GM12878 (cell line): ENCODE measurements at regions not wholly inside any gene's neighbourhood (a gene's known extent, or its start where the extent isn't known, plus 50 kb on each side); places are given as distances from the start of the nearest gene placed in this dataset.

Source experiments
- ATAC-seq: fragments of 200-7000 bp; cut with Tn5 transposase; 3 replicates; pipeline ENCODE4 v1.9.1; 2020; ENCODE audit warnings: mild to moderate bottlenecking, moderate library complexity
- BruUV-seq: library from RNA; stranded (reverse); fragments of 400-500 nt; replicated peaks from 2 replicates; lab custom pipeline; 2021; lab: Mats Ljungman, UMichigan
- CTCF ChIA-PET: fragments of 300-600 bp; sonication (Branson Sonifier 250); formaldehyde crosslinking; extraction: SDS; loops from one replicate; lab custom pipeline; 2021; ENCODE audit warnings: inconsistent platforms; lab: Yijun Ruan, JAX
- POLR2A ChIA-PET: fragments of 350-600 bp; formaldehyde crosslinking; extraction: SDS; loops from one replicate; lab custom pipeline; 2021; ENCODE audit warnings: inconsistent platforms; lab: Charles Lee
- RAD21 ChIA-PET: fragments of 300-600 bp; sonication (Branson Sonifier 250); formaldehyde crosslinking; loops from one replicate; lab custom pipeline; 2023; ENCODE audit warnings: antibody characterized with exemption; ENCODE audit not compliant: unreplicated experiment; lab: Charles Lee
- SMC1A ChIA-PET: fragments of 300-600 bp; sonication (Branson Sonifier 250); formaldehyde crosslinking; loops from one replicate; lab custom pipeline; 2023; ENCODE audit not compliant: unreplicated experiment, uncharacterized antibody; lab: Charles Lee
- DNase-seq: peaks from one replicate; pipeline ENCODE4 v3.0.0-alpha.2; 2011; ENCODE audit warnings: low read depth, low spot score
- FAIRE-seq: peaks from 3 replicates; lab custom pipeline; 2011; peaks lifted over from hg19 to GRCh38; lab: Jason Lieb, UNC
- H2AFZ ChIP-seq: 2 replicates; pipeline ENCODE4 v1.6.0; 2011; ENCODE audit warnings: low read depth, low read length, control low read depth; ENCODE audit not compliant: control insufficient read depth
- H3K27ac ChIP-seq: 2 replicates; pipeline ENCODE4 v1.5.1; 2011; ENCODE audit warnings: control low read depth; ENCODE audit not compliant: control insufficient read depth, insufficient read depth
- H3K27me3 ChIP-seq, 2 experiments: replicated peaks in 1 of 2; 2 replicates each; pipeline versions ENCODE4 v1.6.0 to v1.6.1; 2011; ENCODE audit warnings: low read length in 1 of 2; ENCODE audit not compliant: control insufficient read depth in 2 of 2, insufficient read depth in 2 of 2
- H3K36me3 ChIP-seq, 2 experiments: 2 replicates each; pipeline ENCODE4 v1.5.1; 2011; ENCODE audit warnings: low read length in 1 of 2; ENCODE audit not compliant: control insufficient read depth in 2 of 2, insufficient read depth in 2 of 2
- H3K4me1 ChIP-seq: 2 replicates; pipeline ENCODE4 v1.6.1; 2011; ENCODE audit warnings: mild to moderate bottlenecking, low read length, moderate library complexity, mixed read lengths; ENCODE audit not compliant: control insufficient read depth, insufficient read depth
- H3K4me2 ChIP-seq: 2 replicates; pipeline ENCODE4 v1.6.0; 2011; ENCODE audit warnings: control low read depth; ENCODE audit not compliant: control insufficient read depth, insufficient read depth
- H3K4me3 ChIP-seq: fragments of 200-600 bp; sonication (generic); 2 replicates; pipeline ENCODE4 v1.5.1; 2016
- H3K79me2 ChIP-seq: 2 replicates; pipeline ENCODE4 v1.6.0; 2011; ENCODE audit warnings: low read length; ENCODE audit not compliant: control insufficient read depth, insufficient read depth
- H3K9ac ChIP-seq: 2 replicates; pipeline ENCODE4 v1.8.0; 2011; ENCODE audit warnings: low read length, control low read depth, mixed read lengths; ENCODE audit not compliant: control insufficient read depth, insufficient read depth
- H3K9me3 ChIP-seq: replicated peaks from 3 replicates; pipeline ENCODE4 v1.5.1; 2011; ENCODE audit warnings: mild to moderate bottlenecking, low read length; ENCODE audit not compliant: control insufficient read depth, insufficient read depth
- H4K20me1 ChIP-seq: 2 replicates; pipeline ENCODE4 v1.6.0; 2011; ENCODE audit not compliant: control insufficient read depth, insufficient read depth
- BACH1 ChIP-seq: fragments of 450-650 bp; IDR thresholded peaks from 2 replicates; pipeline ENCODE4 v1.6.1; 2017; ENCODE audit warnings: mild to moderate bottlenecking, borderline replicate concordance
- CBX3 ChIP-seq: fragments of 200-600 bp; sonication (generic); IDR thresholded peaks from 2 replicates; pipeline ENCODE4 v1.6.1; 2016; ENCODE audit warnings: low read depth, borderline replicate concordance
- DPF2 ChIP-seq: fragments of 450-650 bp; IDR thresholded peaks from 2 replicates; pipeline ENCODE4 v1.6.1; 2017; ENCODE audit warnings: mild to moderate bottlenecking
- EP300 ChIP-seq, 2 experiments: fragments of 150-350 bp in 1 of 2; IDR thresholded peaks; 2 replicates each; pipeline ENCODE4 v1.6.1; 2011 to 2012; ENCODE audit warnings: low read depth in 2 of 2, low read length in 2 of 2, borderline replicate concordance in 1 of 2, improper control_type of control experiment in 1 of 2, inconsistent platforms in 1 of 2; ENCODE audit not compliant: control insufficient read depth in 1 of 2
- ETV6 ChIP-seq, 2 experiments: fragments of 450-650 bp in 1 of 2; IDR thresholded peaks in 1 of 2; conservative IDR thresholded peaks in 1 of 2; 2 replicates each; pipeline ENCODE4 v1.6.1; 2014; ENCODE audit warnings: antibody characterized with exemption in 1 of 2, borderline replicate concordance in 1 of 2, low read depth in 1 of 2, mild to moderate bottlenecking in 1 of 2, moderate library complexity in 1 of 2
- FOXK2 ChIP-seq: fragments of 450-650 bp; IDR thresholded peaks from 2 replicates; pipeline ENCODE4 v1.6.1; 2017; ENCODE audit warnings: mild to moderate bottlenecking, moderate library complexity
- MEF2B ChIP-seq: fragments of 450-650 bp; IDR thresholded peaks from 2 replicates; pipeline ENCODE4 v1.6.1; 2018; ENCODE audit warnings: mild to moderate bottlenecking, moderate library complexity; ENCODE audit not compliant: partially characterized antibody, poor library complexity, severe bottlenecking
- MYB ChIP-seq: fragments of 150-350 bp; IDR thresholded peaks from 2 replicates; pipeline ENCODE4 v1.6.1; 2014; ENCODE audit warnings: mild to moderate bottlenecking, low read depth, low read length, borderline replicate concordance
- NFIC ChIP-seq: IDR thresholded peaks from 2 replicates; pipeline ENCODE4 v1.6.1; 2012; ENCODE audit warnings: low read depth, mild to moderate bottlenecking, inconsistent platforms, low read length, moderate library complexity
- NFYA ChIP-seq: IDR thresholded peaks from 2 replicates; pipeline ENCODE4 v1.6.1; 2011; ENCODE audit warnings: low read depth, mild to moderate bottlenecking, low read length, improper control_type of control experiment, borderline replicate concordance
- NR2C2 ChIP-seq: IDR thresholded peaks from 2 replicates; pipeline ENCODE4 v1.6.1; 2011; ENCODE audit warnings: borderline replicate concordance, low read depth; ENCODE audit not compliant: control insufficient read depth, insufficient read length
- PAX8 ChIP-seq: fragments of 450-650 bp; IDR thresholded peaks from 2 replicates; pipeline ENCODE4 v1.6.1; 2017; ENCODE audit warnings: mild to moderate bottlenecking, moderate library complexity
- POLR2A ChIP-seq: IDR thresholded peaks from 2 replicates; pipeline ENCODE4 v1.6.1; 2011; ENCODE audit warnings: low read depth, mild to moderate bottlenecking, low read length
- RB1 ChIP-seq: fragments of 450-650 bp; formaldehyde crosslinking; IDR thresholded peaks from 2 replicates; pipeline ENCODE4 v1.6.1; 2017; ENCODE audit warnings: mild to moderate bottlenecking, borderline replicate concordance
- SMAD1 ChIP-seq: fragments of 450-650 bp; IDR thresholded peaks from 2 replicates; pipeline ENCODE4 v1.6.1; 2018; ENCODE audit warnings: mild to moderate bottlenecking, low read depth; ENCODE audit not compliant: partially characterized antibody
- YY1 ChIP-seq: IDR thresholded peaks from 2 replicates; pipeline ENCODE4 v1.6.1; 2011; ENCODE audit warnings: low read depth, mild to moderate bottlenecking, low read length
- ZBED1 ChIP-seq: IDR thresholded peaks from 2 replicates; pipeline ENCODE4 v1.6.1; 2016; ENCODE audit warnings: borderline replicate concordance
- WGBS: methylation state at CpG from one replicate; pipeline ENCODE4 v1.1.6; 2016; ENCODE audit warnings: low lambda C conversion rate; ENCODE audit not compliant: insufficient replicate concordance, insufficient coverage; ENCODE audit errors: missing lambda C conversion rate; 5-methylcytosine and 5-hydroxymethylcytosine counted together
- in situ Hi-C: fragments of 300-500 bp; cut with MboI; formaldehyde crosslinking; loops from 9 replicates; pipeline ENCODE4 v1.14.3; 2018; ENCODE audit warnings: mixed read lengths
- intact Hi-C: fragments of 100-400 bp; cut with micrococcal nuclease; formaldehyde crosslinking; loops from one replicate; pipeline ENCODE4 v1.14.2; 2022; ENCODE audit not compliant: unreplicated experiment
- TF ChIP-seq, protein P1 (sequence below): IDR thresholded peaks from 2 replicates; pipeline ENCODE4 v1.6.1; 2011; ENCODE audit warnings: borderline replicate concordance, low read depth, mild to moderate bottlenecking, moderate library complexity, mixed read lengths, low read length; ENCODE audit not compliant: insufficient read depth; ENCODE audit errors: extremely low read length
- TF ChIP-seq, protein P2 (sequence below): fragments of 450-650 bp; IDR thresholded peaks from 2 replicates; pipeline ENCODE4 v1.6.1; 2017; ENCODE audit warnings: low read depth, mild to moderate bottlenecking, moderate library complexity

DNA sequence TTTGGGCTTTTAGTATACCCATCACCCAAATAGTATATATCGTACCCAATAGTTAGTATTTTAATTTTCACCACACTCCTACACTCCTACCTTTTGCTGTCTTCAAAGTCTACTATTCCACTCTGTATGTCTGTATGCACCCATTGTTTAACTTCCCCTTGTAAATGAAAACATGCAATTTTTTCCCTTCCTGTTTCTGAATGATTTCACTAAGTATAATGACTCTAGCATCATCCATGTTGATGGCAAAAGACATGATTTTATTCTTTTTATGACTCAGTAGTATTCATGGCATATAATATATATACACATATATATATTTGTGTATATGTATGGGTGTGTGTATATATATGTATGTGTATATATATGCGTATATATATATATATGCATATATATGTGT, 63.1 kb upstream of the FAM174A start:
- BruUV-seq, result no TSS peak
- FAIRE-seq, result no peak

DNA sequence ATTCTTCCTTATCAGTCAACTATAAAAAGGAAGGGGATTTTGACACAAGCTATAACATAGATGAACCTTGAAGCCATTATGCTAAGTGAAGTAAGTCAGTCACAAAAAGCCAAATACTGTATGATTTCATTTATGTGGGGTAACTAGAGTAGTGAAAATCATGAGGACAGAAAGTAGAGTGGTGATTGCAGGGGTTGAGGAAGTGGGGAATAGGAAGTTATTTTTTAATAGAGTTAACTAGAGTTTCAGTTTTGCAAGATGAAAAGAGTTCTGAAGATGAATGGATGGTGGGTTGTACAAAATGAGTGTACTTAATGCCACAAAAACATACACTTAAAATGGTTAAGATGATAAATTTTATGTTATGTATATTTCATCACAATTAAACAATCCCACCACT, 65.4 kb upstream of the FAM174A start:
- Histone ChIP-seq H2AFZ (no peak overlapping the region), H3K4me3 (no peak overlapping the region), H3K27me3 (no peaks in the 10 kb centered on the region), H3K9ac (no peak overlapping the region), H4K20me1 (no peaks in the 10 kb centered on the region), H3K79me2 (no peaks in the 10 kb centered on the region), H3K4me1 (no peaks in the 10 kb centered on the region), H3K9me3 (no peaks in the 10 kb centered on the region), H3K4me2 (no peak overlapping the region), H3K36me3 (no peaks in the 10 kb centered on the region), H3K27ac (no peak overlapping the region)
- ChIA-PET RAD21 (interaction anchor here (1.1 kb wide), 1 partner anchor 11 kb away, joined by 3 read pairs; no protein-coding TSS in a partner anchor), SMC1A (interaction anchor here (2.2 kb wide), 1 partner anchor 12 kb away, joined by 5 read pairs; no protein-coding TSS in a partner anchor), CTCF (no interaction called here), POLR2A (no interaction called here)
- in situ Hi-C loops (no loop called here), intact Hi-C loops (loop anchor here (5.0 kb wide), 1 partner anchor 37 kb away; no protein-coding TSS in a partner anchor)
- DNase-seq (peak; percentile 38), FAIRE-seq (peak; percentile 27), ATAC-seq (peak; percentile 99)
- BruUV-seq, result no TSS peak
- TF ChIP-seq ZBED1 (no peak), ETV6 (conservative IDR thresholded peaks at IDR 0.05 in 1 of 2, IDR thresholded peaks at IDR 0.05 in 1 of 2; ENCODE audit: borderline replicate concordance in 1 of 2, low read depth in 1 of 2) (peak in 1 of 2 experiments; percentile 61; a peak in 1 of 4 replicates), DPF2 (peak; percentile 71; the same call in 1 of the 2 replicates), NFIC (peak; percentile 44; the same call in 1 of the 2 replicates), MYB (no peak), NR2C2 (no peak), POLR2A (no peak), SMAD1 (no peak), YY1 (no peak), FOXK2 (no peak), BACH1 (peak; percentile 54; the same call in 1 of the 2 replicates), MEF2B (peak; percentile 42)
- TF ChIP-seq, protein P1, sequence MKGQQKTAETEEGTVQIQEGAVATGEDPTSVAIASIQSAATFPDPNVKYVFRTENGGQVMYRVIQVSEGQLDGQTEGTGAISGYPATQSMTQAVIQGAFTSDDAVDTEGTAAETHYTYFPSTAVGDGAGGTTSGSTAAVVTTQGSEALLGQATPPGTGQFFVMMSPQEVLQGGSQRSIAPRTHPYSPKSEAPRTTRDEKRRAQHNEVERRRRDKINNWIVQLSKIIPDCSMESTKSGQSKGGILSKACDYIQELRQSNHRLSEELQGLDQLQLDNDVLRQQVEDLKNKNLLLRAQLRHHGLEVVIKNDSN, result no peak

More for the DNA sequence above, 63.1 kb upstream of the FAM174A start:
- TF ChIP-seq EP300 (IDR thresholded peaks at IDR 0.05; ENCODE audit: borderline replicate concordance in 1 of 2, control insufficient read depth in 1 of 2, low read depth in 2 of 2, low read length in 2 of 2) (no peak), RB1 (no peak), NFYA (no peak), PAX8 (no peak), CBX3 (no peak)
- TF ChIP-seq, protein P2, sequence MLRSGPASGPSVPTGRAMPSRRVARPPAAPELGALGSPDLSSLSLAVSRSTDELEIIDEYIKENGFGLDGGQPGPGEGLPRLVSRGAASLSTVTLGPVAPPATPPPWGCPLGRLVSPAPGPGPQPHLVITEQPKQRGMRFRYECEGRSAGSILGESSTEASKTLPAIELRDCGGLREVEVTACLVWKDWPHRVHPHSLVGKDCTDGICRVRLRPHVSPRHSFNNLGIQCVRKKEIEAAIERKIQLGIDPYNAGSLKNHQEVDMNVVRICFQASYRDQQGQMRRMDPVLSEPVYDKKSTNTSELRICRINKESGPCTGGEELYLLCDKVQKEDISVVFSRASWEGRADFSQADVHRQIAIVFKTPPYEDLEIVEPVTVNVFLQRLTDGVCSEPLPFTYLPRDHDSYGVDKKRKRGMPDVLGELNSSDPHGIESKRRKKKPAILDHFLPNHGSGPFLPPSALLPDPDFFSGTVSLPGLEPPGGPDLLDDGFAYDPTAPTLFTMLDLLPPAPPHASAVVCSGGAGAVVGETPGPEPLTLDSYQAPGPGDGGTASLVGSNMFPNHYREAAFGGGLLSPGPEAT, result no peak
- H3K27ac ChIP-seq, result no peak overlapping the region
- H3K4me1 ChIP-seq, result no peaks in the 10 kb centered on the region
- POLR2A ChIA-PET, result no interaction called here
- no peaks in the 10 kb centered on the region for H3K79me2 ChIP-seq
- intact Hi-C loops (no loop called here), in situ Hi-C loops (no loop called here)
- SMC1A ChIA-PET, result no interaction called here
- H3K27me3 ChIP-seq, result no peaks in the 10 kb centered on the region
- WGBS, result 72% methylated on average over 2 of the region's 2 CpGs
- DNase-seq, result no peak
- peak; percentile 15; the same call in 2 of the 3 replicates for ATAC-seq
- H2AFZ ChIP-seq, result no peak overlapping the region
- no peak overlapping the region for H3K4me3 ChIP-seq
- no peaks in the 10 kb centered on the region for H4K20me1 ChIP-seq
- H3K36me3 ChIP-seq, result no peaks in the 10 kb centered on the region
- RAD21 ChIA-PET, result no interaction called here
- no peaks in the 10 kb centered on the region for H3K9me3 ChIP-seq
- H3K4me2 ChIP-seq, result no peak overlapping the region
- CTCF ChIA-PET, result no interaction called here
- H3K9ac ChIP-seq, result no peak overlapping the region
